GM10266 (cell line): ENCODE measurements at regions not wholly inside any gene's neighbourhood (a gene's known extent, or its start where the extent isn't known, plus 50 kb on each side); places are given as distances from the start of the nearest gene placed in this dataset.
"Not testable (repeated sequence)": the region's sequence is repeated elsewhere in the genome, so short reads cannot be mapped to it uniquely, and the experiment has no call there.

Experiments
- DNase-seq: peaks from one replicate; pipeline ENCODE4 v3.0.0; 2012; ENCODE audit errors: extremely low spot score
- CTCF ChIP-seq: IDR thresholded peaks from 2 replicates; pipeline ENCODE4 v1.5.1; 2012; ENCODE audit warnings: mild to moderate bottlenecking, low read depth; ENCODE audit not compliant: control insufficient read depth, insufficient read depth; ENCODE audit errors: missing control alignments

DNA sequence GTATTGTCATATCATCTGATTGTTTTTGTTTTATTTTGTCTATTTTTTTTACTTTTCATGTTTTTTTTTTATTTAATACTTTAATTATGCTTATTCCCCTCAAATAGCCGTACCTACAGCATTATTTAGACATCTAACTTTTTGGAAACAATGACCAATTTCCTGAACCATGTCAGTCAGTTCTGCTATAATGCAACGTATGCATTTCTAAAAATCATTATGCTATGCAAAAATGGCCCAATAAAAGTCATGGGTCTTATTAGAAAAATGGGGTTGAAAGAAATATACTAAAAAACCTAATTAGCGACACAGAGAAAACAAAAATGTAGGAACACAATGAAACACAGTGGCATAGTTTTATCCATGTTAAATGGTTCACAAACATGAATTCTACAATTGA, 1454.7 kb downstream of the GRIK2 start:
- no peak for TF ChIP-seq CTCF
- no peak for DNase-seq

GRCh38 chr6:102841060-102841459, 1447.6 kb downstream of the GRIK2 start:
- TF ChIP-seq CTCF = no peak
- DNase-seq = no peak

DNA sequence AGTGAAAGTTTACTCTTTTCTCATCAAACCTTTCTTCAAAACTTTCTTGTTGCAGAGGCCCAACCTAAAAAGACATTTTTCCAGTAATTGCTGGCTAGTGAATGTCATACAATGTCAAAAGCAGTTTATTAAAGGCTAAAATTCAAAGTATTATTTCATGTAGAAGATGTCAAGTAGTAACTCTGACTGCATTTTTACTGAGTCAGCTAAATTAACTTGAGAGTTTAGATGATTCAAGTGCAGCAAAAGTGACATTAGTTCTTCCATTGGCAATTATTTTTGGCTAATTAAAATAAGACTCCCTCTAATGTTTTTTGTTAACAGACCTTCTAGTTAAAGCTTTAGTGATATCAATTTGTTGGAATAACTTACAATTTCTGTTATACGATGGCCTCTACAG, 1438.5 kb downstream of the GRIK2 start:
- DNase-seq = no peak
- TF ChIP-seq CTCF = no peak

DNA sequence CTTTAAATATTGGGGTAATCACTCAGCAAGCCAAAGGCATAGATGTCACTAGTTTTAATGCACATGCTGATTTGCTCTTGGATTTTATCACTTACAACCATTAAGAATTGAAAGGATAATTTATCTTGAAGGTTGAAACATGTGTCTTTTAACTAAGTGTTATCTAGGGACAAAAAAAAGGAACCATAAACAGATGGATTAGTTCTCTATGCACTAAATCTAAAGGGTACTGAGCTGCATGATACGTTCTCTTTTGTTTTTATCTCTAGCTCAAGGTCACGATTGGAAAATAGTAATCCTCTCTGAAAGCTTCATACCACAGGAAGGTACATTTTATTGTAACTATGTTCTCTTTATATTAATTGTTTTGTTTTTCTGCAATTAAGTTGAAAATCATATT, 1426.6 kb downstream of the GRIK2 start:
- DNase-seq = no peak
- TF ChIP-seq CTCF = no peak

DNA sequence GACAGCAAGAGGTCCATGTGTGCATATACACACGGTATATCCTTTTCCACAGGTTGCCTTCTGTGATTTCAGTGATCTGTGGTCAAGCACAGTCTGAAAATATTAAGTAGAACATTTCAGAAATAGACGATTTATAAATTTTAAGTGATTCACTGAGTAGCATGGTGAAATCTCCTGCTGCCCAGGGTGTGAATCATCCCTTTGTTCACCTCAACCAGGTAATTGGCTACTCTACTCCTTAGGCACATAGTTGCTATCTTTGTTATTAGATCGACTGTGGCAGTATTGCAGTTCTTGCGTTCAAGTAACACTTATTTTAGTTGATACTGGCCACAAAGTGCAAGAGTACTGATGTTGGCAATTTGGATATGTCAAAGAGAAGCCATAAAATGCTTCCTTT, 1421.7 kb downstream of the GRIK2 start:
- no peak for DNase-seq
- TF ChIP-seq CTCF = no peak

DNA sequence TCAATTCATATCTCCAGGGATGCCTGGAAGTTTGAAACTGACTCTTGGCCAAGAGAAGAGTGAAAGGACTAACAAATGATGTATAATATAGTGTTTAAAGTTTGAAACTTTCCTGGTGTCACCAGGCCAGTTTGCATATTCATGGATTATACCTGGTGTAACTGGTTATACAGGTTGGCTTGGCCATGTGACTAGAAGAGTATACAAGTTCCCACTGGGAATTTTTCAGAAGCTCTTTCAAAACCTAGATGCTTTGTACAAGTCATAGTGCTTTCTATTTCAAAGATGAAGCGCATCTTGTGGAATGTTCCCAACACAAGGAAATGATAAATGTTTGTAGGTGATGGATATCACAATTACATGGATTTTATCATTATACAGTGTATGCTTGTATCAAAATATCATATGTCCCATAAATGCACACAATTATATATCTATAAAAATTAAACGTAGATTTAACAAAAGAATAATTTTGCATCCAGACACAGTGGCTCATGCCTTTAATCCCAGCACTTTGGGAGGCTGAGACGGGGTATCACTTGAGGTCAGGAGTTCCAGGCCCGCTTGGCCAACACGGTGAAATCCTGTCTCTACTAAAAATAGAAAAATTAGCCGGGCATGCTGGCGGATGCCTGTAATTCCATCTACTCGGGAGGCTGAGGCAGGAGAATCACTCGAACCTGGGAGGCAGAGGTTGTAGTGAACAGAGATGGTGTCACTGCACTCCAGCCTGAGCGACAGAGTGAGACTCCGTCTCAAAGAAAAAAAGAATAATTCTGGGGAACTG, 1420.2 kb downstream of the GRIK2 start:
- DNase-seq = no peak
- no peak for TF ChIP-seq CTCF

DNA sequence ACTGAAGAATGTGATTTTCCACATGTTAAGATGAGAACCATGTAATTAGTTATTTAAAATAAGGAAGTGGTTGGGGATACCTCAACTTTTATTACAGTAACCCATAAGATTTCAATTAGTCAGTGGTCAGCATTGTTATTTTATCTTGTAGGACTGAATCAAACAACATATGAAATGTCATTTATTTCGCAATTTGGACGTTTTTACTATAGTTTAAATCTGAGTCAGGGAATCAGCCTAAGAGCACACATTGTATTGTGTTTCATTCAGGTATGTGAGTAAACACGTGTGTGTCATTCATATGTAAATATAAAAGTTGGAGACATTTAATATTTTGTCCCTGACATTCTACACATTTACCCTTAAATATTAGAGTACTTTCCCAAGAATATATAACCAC, 1418.7 kb downstream of the GRIK2 start:
- DNase-seq = no peak
- TF ChIP-seq CTCF = no peak

- DNase-seq = not testable (repeated sequence)
Measured at GRCh38 chr6:102808944-102809505, 1415.5 kb downstream of the GRIK2 start.
